ENCODE measurements at regions not wholly inside any gene's neighbourhood (a gene's known extent, or its start where the extent isn't known, plus 50 kb on each side); places are given as distances from the start of the nearest gene placed in this dataset.

DNA sequence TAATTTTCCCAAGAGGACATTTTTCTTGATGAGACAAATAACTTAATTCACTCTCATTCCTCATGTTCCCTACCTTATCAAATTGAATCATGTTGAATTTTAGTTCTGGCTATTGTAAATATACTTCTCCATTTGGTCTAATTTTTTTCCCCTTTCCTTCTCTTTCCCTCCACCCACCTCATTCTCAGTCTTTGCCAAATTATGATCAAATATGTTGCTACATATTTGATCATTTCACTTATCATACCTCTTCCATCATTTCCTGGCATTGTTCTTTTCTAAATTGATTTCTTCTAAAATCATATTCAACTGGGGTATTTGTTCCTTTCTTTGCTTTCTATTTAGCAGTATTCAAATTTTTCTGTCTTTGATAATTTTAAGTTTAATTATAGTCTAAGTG is 52.3 kb downstream of the HDGFL1 start:
- no peak for DNase-seq

DNA sequence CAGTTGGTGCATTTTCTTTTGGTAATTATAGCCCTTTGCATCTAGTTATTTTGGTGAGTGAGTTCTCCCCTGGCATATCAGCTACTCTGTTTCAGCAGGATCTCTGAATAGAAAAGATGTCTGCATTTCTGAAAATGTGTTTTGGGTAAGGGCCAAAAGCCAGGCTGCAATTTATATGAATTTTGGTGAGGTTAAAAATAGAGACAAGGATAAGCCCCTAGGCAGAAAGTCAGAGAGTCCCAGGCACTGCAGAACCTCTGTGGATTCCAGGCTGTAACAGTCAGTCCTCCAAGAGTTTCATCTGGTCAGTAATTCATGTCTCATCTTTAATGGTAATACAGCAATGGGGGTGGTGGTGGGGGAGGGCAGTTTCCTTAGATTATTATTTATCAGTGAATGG is 53.0 kb downstream of the HDGFL1 start:
- no peak for DNase-seq

DNA sequence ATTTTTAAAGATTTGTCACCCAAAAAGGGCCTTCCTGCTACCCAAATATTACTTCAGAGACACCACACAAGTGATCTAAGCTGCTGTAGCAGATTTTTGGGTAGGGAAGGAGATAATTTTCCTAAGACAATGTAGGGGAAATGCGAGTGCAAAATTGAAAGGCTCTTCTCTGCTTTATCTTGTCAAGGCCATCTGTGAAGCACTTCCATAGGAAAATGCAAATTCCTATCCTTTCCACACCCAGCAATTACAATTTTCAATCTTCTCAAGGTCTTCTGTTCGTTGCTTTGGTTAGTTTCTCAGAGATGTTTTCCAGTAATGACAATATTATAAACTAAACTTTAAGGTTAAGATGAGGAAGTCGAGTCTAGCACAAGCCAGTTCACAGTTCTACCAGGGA is 53.4 kb downstream of the HDGFL1 start:
- no peak for DNase-seq

DNA sequence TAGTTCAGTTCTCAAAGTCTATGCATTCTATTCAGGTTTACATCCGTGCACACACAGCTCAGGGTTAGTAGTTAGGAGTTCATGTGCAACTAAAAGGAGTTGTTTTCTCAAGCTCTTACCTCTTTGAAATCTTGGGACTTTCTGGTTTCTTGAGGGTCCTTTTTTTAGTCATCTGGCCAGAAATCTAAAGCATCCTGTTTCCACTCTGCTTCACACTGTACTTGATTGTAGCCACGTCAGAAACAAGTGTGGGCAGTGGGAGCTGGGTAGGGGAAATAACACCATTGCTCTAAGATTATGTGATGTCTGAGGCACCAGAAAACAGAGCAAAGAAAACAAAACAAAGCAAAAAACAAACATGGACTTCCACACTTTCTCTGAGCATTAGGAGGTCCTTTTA is 58.3 kb downstream of the HDGFL1 start:
- no peak for DNase-seq

DNA sequence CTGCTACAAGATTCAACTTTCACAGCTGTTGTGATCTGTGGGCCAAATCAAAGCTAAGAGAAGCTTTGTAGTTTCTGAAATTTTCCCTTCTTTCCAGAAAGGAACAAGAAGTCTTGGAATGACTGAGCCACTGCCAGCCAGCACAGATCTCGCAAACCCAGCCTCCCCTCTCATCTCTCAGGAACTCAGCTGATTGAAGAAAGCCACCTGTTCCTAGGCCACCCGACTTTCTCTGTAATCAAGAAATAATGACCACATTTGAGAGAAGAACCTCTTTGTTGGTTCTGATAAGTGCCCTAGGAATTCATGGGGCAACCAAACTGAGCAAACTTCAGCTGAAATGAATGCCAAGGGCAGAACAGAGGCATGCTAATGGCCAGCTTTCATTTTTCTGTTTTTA is 61.7 kb downstream of the HDGFL1 start:
- DNase-seq, result no peak

DNA sequence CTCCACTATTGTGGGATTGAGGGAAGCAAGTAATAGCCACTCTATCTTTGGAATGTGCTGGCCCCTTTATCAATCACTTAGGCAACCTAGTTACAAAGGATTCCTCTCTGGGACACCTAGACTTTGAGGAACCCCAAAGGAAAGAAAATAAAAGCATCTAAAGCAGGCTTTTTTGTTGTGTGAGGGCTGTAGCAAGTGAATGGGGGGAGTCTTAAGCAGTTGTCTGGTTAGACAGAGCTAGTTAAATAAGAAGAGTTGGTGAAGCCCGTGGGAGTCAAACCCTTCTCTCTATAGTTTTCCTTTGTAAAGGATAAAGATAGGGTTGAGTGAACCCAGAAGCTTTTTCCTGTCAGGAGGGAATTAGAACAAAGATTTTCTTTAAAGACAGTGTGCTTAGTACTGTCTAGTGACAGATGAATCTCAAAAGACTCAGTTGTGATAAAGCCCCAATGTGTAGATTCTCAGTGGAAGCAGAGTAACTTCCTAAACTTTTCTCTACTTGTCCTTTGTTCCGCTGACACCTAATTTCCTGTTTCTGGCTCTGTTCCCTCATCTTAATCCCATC is 63.3 kb downstream of the HDGFL1 start:
- no peak for DNase-seq

DNA sequence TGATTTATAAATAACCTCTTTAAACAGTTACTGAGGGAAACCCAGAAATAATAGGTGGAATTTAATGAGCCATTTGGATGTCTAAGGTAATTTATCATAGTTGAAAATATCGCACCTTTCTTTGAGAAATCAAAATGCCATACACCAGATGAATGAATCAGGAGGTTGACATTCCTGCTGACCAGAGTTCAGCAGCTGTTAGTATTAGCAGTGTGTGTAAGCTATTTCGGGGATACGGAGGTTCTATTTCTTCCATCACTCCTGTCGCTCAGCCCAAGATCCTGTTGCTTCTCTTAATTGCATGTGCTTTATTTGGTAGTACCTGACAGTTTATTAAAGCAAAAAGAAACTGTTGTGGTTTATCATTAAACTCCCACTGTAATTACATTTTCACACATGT is 67.1 kb downstream of the HDGFL1 start:
- DNase-seq, result no peak

DNA sequence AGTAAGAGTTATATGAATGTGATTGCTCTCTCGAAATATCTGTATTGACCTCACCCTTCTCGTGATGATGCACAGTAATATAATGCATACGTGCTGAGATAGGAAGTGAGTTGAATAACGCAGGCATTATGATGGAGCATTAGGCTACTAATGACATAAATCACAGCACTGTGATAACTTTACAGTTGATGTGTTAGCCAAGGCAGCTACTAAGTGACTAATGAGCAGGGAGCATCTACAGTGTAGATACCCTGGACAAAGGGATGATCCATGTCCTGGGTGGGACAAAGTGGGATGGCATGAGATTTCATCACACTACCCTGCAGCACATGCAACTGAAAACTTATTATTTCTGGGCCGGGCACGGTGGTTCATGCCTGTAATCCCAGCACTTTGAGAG is 68.4 kb downstream of the HDGFL1 start:
- no peak for DNase-seq

DNA sequence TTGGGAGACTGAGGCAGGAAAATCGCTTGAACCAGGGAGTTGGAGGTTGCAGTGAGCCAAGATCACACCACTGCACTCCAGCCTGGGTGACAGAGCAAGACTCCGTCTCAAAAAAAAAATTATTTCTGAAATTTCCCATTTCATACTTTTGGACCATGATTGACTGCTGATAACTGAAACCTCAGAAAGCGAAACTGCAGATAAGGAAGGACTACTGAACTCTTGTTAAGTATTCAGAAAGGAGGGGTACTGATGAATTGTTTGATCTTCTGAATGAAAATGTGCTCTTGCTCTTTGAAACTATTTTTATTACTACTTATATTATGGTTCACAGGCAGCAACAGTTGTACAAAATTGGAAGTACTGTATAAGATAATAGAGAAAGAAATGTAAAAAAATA is 69.0 kb downstream of the HDGFL1 start:
- DNase-seq, result no peak

DNA sequence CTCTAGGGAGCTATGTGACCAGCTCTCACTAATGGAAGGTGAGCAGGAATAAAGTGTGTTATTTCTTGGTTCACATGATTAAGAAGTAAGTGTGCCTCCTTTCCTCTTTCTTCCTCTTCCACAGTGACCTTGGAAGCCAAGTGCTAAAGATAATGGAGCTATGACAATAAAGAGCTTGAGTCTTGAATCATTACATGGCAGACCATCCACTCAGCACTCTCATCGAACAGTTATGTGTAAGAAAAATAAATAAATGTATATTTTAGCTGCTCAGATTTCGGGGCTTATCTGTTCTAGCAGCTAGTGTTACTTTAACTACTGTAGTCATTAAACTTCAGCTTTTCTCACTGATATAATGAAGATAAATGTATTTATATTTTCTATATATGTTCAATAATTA is 72.9 kb downstream of the HDGFL1 start:
- no peak for DNase-seq

DNA sequence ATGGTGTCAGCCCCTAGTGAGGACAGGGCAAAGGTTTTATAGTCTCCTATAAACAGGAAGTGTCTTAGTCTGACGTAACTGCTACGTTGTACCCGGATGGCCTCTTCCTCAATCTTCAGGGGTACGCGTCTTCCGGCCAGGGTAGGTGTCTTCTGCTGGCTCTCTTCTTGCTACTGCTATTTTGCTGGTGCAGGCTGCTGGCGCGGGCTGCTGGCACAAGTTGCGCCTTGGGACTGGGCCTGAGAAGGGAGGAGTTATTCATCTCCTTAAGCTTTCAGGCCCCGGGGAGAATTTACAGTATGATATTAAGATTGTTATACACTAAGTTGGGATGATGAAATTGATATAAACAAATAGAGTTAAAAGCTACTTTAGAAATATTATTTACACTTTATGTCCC is 74.4 kb downstream of the HDGFL1 start:
- DNase-seq, result no peak

DNA sequence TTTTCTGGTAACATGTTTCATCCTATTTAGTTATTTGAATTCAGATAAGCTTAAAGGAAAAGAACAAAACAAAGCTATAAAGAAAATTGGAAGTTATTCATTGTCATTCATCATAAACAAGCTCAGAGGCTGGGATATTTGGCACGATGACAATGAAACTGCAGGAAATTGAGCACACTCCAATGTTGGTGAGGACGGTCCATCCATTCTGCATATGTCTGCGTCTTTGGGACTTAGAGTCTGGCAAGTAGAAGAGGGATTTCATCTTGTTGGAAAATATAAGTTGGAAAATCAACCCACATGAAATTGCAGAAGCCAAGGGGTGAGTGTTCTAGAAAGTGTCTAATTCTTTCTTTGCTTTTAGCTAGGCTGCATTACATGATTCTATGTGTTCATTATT is 78.4 kb downstream of the HDGFL1 start:
- DNase-seq, result no peak

DNA sequence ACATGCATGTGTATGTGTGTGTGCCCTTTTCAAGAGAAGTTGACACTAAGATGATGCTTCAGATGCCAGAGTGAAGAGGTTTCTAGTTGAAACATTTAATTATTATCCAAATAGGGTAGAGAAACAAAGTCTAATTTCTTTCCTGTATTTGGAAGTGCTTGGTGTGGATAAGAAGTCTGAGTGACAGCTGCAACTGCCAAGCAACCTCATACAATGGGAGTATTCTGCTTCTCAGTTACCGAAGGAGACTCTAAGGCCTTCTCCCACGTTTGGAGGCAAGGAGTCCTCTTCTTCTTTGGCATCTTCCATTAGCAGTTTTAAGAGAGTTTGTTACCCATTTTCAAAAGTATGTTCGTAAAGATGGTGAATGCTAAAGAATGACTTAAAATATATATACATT is 82.4 kb downstream of the HDGFL1 start:
- no peak for DNase-seq

DNA sequence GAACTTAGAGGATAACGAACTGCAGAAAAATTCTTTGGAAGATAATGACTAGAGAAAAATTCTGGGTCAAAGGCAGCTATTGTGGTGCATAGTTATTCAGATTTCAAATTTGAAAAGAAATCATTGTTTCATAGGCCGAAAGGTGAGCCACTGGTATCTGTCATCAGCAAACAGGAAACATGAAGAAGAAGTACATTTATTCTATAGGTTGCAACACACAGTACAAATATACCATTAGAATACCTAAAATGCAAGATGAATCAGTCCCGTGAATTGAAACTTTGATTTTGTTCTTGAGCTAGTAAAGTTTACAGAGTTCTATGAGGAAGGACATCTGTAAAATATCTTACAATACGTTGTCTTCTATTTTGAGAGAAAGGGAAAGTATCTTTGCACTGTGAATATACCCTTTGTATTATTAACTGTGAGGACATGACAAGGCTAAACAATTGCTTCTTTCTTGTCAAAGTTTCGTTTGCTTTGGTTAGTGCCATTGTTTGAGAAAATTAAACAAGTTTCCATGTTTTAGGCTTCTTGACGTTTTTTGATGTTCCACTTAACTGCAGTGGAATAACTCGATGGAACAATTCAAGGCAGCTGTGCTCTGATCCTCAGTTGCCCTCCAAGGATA is 84.7 kb downstream of the HDGFL1 start:
- DNase-seq, result no peak

DNA sequence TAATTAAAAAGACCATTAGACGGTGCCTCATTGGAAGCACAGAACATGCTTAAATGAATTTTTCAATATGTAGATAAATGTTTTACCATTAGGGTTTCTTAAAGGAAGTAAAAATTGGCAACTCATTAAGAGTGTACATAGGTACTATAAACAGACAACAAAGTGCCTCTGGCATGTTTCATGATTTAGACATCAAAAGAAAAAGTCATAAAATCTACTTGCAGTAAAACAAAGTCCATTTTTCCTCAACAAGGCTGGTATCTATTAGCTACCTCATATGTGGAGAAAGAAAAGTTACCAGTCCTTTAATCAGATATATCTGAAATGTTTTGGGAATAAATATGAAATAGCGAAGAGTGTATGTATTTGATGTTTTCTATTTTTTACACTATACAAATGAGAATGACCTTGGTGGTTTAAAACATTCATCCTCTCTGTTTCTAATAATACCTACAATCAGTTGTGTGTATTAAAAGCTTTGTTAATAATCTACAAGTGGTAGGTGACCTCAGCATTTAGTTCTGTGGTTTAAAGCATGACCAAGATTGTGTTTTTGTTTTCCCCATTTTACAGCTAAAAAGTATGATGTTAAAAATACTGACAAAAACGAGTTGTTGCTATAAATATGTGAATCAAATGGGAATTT is 87.5 kb downstream of the HDGFL1 start:
- DNase-seq, result no peak

DNA sequence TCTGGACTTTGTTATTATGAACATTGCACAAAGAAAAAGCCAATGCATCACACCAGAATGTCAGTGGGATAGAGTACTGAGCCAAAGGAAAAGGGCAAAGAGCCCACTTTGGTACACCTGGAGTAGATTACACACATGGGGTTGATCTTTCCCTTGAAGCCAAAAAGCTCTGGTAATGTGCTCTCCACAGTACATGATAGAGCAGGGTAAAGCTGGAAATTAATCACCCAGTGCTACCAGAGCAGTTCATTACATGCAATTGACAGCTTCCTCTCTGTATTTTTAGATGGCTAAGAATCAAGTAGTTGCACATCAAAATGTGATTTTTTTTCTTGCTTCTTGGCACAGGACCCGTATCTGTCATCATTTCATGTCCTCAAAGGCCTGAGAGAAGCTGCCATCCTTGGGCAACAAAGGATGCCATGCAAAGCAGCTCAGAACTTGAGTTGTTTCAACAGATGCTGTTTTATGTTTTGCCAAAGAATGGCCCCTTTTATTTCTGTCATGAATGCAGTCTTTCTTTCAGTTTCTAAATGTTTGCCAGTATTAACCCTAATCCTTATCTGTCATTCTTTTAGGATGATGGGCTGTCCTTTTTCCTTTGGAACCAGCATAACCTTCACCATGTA is 88.1 kb downstream of the HDGFL1 start:
- DNase-seq, result no peak

DNA sequence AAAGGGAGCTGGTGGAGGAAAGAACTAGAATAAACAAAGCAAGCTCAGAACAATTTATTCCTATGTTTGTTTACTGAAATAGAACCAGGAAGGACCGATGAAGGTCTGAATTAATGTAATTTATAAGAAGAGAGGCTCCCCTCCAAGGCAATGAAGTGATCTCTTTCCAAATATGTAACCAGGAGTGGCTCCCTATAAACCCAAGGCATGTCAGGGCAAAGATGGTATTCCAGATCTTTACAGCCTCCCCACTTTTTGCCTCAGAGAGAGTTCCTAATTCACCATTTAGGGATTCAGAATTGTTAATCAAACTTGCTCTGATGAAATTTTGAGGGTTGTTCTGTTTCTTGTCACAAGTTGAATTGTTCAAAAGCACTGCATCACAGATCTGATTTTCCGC is 88.8 kb downstream of the HDGFL1 start:
- DNase-seq, result no peak

DNA sequence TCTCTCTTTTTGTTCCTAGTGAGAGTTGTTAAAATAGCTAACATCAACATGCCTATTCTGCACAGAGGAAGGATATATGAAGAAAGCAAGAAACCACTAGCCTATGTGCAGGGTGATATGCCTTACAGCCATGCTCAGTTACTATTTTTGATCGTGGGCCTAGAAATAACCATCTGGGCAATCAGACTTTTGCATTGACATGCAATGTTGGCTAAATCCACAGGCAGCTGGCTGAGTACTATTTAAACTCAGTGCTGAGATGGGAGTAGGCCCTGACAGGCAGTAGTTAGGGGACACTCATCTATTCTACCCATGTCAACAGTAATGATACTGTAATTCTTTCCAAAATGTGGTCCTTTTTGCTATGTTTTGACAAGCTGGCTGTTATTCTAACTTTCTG is 89.6 kb downstream of the HDGFL1 start:
- no peak for DNase-seq

DNA sequence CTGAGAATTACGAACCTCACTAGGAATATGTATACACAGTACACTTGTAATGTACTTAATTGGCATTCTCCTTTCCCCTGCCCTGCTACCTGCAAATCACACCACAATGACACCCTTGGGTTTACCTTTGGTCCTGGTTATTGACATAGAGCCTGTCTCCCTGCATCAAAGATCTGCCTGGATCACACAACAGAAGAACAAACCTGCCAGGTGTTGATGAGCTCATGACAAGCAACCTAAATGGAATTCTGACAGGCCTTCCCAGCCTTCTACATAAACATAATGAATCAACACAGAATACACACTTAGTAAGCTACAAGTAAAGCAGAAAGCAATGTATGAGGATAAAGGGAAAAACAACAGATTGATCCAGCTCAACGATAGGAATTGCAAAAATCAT is 95.6 kb downstream of the HDGFL1 start:
- DNase-seq, result no peak

DNA sequence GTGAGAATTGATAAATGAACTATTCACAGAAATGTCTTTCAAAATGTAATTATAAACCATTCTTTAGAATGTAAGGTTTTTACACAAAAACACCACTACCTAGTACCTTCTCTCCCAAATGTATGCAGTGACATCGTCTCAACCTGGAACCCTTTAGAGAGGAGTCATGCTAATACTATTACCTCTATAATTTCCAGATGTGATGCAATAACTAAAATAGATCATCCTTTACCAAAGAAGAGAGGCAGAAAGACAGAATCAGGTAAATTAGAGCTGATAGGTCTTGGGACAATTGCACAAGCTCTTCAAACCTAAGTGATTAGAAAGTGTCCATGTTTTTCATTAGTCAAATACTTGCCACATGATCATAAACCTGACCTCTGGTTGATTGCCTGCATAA is 96.7 kb downstream of the HDGFL1 start:
- no peak for DNase-seq

DNA sequence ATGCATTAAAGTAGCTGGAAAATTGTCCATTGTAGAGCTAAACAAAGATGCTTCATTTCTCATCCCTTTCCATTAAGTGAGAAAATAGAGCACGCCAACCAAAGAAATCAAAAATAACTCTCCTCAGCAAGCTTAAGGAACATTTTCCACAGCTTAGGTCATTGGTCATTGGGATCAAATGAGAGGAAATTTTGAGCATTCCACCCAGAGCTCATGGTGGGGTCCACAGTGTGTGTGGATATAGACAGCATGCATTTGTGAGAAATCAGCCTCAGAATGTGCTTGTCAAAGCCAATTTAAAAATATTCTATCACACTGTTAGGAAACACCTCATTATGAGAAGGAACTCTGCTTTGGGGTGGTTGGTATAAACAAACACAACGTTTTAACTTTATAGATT is 97.2 kb downstream of the HDGFL1 start:
- no peak for DNase-seq

DNA sequence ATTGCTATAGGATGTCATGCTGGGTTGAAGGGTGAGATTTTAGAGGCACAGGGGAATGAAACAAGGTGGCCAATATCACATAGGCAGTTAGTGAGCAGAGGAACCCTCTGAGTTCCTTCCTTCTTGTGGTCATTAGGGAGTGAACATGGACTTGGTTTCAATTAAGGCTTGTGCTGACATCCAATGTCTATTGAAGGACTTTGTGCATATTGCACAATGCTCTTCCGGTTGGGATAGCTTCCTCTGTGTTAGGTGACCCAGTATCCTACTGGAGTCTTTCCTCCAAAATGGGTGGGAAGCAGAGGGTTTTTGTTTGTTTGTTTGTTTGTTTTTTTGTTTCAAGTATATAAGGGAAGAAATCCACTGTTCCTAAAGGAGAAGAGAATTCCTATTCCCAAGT is 98.5 kb downstream of the HDGFL1 start:
- DNase-seq, result no peak

DNA sequence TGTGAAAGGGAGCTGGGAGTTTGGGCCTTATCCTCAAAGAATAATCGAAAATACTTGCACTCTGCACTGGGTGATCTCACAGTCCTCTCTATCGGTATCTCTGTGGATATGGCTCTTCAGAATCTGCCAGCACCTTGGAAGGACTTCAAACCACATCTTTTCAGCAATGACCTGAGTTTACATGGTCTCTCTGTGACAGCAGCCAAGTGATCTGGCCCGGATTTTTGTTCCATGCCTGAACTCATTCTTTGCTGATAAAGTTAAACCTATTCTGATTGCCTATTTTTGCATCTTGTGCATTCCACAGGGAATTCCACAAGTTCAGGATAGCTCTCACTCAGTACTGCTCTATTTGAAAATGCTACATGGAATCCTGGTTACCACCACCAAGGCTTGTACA is 98.9 kb downstream of the HDGFL1 start:
- DNase-seq, result no peak

DNA sequence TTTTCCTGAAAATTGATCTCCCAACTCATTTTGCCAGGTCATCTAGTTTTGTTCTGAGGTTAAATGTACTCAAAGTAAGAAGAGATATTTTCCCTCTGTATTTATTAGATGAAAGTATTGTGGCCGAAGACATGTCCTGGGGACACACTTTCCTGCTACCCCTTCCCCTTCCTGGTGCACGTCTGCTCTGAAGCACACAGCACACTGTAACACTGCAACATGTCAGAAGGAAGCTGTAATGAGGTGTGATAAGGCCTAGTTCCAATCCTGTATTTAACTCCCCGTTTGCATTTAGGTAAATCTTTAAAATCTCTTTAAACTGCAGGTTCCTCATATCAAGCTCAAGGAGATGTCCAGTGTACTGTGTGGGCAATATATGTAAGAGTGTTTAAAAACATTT is 99.4 kb downstream of the HDGFL1 start:
- no peak for DNase-seq

DNA sequence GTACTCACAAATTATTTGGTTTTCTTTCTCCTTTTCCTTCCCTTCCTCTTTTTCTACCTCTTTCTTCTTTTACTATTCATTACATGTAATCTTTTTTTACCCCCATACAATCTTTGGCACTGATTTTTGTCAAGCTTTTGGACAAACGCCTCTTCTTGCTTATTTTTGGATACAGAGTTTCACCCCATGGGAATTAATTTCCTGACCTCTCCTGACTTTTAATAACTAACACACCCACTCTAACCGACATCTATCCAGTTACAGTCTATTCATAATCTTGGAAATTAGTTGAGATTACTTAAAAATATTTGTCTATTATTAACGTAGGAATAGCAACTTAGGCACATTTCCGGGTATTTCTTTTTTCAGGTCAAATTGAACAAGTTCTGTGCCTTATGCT is 101.2 kb downstream of the HDGFL1 start:
- no peak for DNase-seq

All from NCI-H524 treated with DMSO at 0.1 percent for 48 hours (cell line).